ENCODE measurements at regions not wholly inside any gene's neighbourhood (a gene's known extent, or its start where the extent isn't known, plus 50 kb on each side); places are given as distances from the start of the nearest gene placed in this dataset.
"Not testable (repeated sequence)": the region's sequence is repeated elsewhere in the genome, so short reads cannot be mapped to it uniquely, and the experiment has no call there.

- Mint-ChIP-seq H3K9me3 (ENCODE audit: unreplicated experiment) (no peaks in the 10 kb centered on the region), H3K36me3 (ENCODE audit: unreplicated experiment) (no peaks in the 10 kb centered on the region), H3K27me3 (ENCODE audit: unreplicated experiment) (peaks cover 7% of the 10 kb centered on the region), H3K4me1 (ENCODE audit: unreplicated experiment) (peaks cover 17% of the 10 kb centered on the region), H3K4me3 (ENCODE audit: unreplicated experiment) (no peak overlapping the region), H3K27ac (ENCODE audit: unreplicated experiment) (no peak overlapping the region)
- TF ChIP-seq CTCF (IDR thresholded peaks at IDR 0.05), result no peak
- DNase-seq (ENCODE audit: extremely low spot score, unreplicated experiment), result no peak
Measured at GRCh38 chr1:94350350-94350924, 67.8 kb upstream of the ABCD3 start.

GRCh38 chr1:94349853-94350252, 68.3 kb upstream of the ABCD3 start:
- no peak for TF ChIP-seq CTCF (IDR thresholded peaks at IDR 0.05)
- DNase-seq (ENCODE audit: extremely low spot score, unreplicated experiment), result no peak
- Mint-ChIP-seq H3K36me3 (ENCODE audit: unreplicated experiment) (no peaks in the 10 kb centered on the region), H3K4me1 (ENCODE audit: unreplicated experiment) (peaks cover 17% of the 10 kb centered on the region), H3K27ac (ENCODE audit: unreplicated experiment) (no peak overlapping the region), H3K4me3 (ENCODE audit: unreplicated experiment) (no peak overlapping the region), H3K27me3 (ENCODE audit: unreplicated experiment) (peaks cover 6% of the 10 kb centered on the region), H3K9me3 (ENCODE audit: unreplicated experiment) (no peaks in the 10 kb centered on the region)

GRCh38 chr1:94348386-94348785, 69.8 kb upstream of the ABCD3 start:
- not testable (repeated sequence) for H3K4me3 Mint-ChIP-seq (ENCODE audit: unreplicated experiment); H3K27ac Mint-ChIP-seq (ENCODE audit: unreplicated experiment); H3K9me3 Mint-ChIP-seq (ENCODE audit: unreplicated experiment); DNase-seq (ENCODE audit: extremely low spot score, unreplicated experiment); H3K36me3 Mint-ChIP-seq (ENCODE audit: unreplicated experiment); H3K27me3 Mint-ChIP-seq (ENCODE audit: unreplicated experiment)
- H3K4me1 Mint-ChIP-seq (ENCODE audit: unreplicated experiment), result peaks cover 17% of the 10 kb centered on the region

- H3K4me3 Mint-ChIP-seq (ENCODE audit: unreplicated experiment), result no peak overlapping the region
- DNase-seq (ENCODE audit: extremely low spot score, unreplicated experiment), result no peak
- no peak overlapping the region for H3K27ac Mint-ChIP-seq (ENCODE audit: unreplicated experiment)
- TF ChIP-seq CTCF (IDR thresholded peaks at IDR 0.05), result no peak
- no peaks in the 10 kb centered on the region for H3K4me1 Mint-ChIP-seq (ENCODE audit: unreplicated experiment)
- H3K36me3 Mint-ChIP-seq (ENCODE audit: unreplicated experiment), result no peaks in the 10 kb centered on the region
- peaks cover 2% of the 10 kb centered on the region for H3K27me3 Mint-ChIP-seq (ENCODE audit: unreplicated experiment)
- no peaks in the 10 kb centered on the region for H3K9me3 Mint-ChIP-seq (ENCODE audit: unreplicated experiment)
Measured at GRCh38 chr1:94345148-94345721, 73.0 kb upstream of the ABCD3 start.

- Mint-ChIP-seq H3K4me3 (ENCODE audit: unreplicated experiment) (no peak overlapping the region), H3K27ac (ENCODE audit: unreplicated experiment) (no peak overlapping the region), H3K36me3 (ENCODE audit: unreplicated experiment) (no peaks in the 10 kb centered on the region), H3K27me3 (ENCODE audit: unreplicated experiment) (peaks cover 2% of the 10 kb centered on the region), H3K9me3 (ENCODE audit: unreplicated experiment) (no peaks in the 10 kb centered on the region), H3K4me1 (ENCODE audit: unreplicated experiment) (peaks cover 4% of the 10 kb centered on the region)
- no peak for DNase-seq (ENCODE audit: extremely low spot score, unreplicated experiment)
- TF ChIP-seq CTCF (IDR thresholded peaks at IDR 0.05), result no peak
Measured at GRCh38 chr1:94342416-94342815, 75.8 kb upstream of the ABCD3 start.
